Activated T-helper 17 cell treated with anti-CD3 and anti-CD28 coated beads, Interleukin-2, amount 50 U/mL, for 72 hours (primary cell): ENCODE measurements at regions not wholly inside any gene's neighbourhood (a gene's known extent, or its start where the extent isn't known, plus 50 kb on each side); places are given as distances from the start of the nearest gene placed in this dataset.

Experiments
- ATAC-seq: fragments of 150-1000 bp; cut with Tn5 transposase; replicated peaks from 2 replicates; pipeline ENCODE4 v1.10.0; 2021; ENCODE audit warnings: mild to moderate bottlenecking, moderate library complexity
- H3K27ac Mint-ChIP-seq: one replicate; pipeline ENCODE4 v1.8.0; 2022; ENCODE audit warnings: mixed read lengths
- H3K27me3 Mint-ChIP-seq: one replicate; pipeline ENCODE4 v1.8.0; 2022; ENCODE audit warnings: mixed read lengths
- H3K36me3 Mint-ChIP-seq: one replicate; pipeline ENCODE4 v1.8.0; 2022; ENCODE audit warnings: low read depth, mild to moderate bottlenecking, mixed read lengths
- H3K4me1 Mint-ChIP-seq: one replicate; pipeline ENCODE4 v1.8.0; 2022; ENCODE audit warnings: mixed read lengths
- H3K4me3 Mint-ChIP-seq: one replicate; pipeline ENCODE4 v1.8.0; 2022; ENCODE audit warnings: mild to moderate bottlenecking, mixed read lengths
- H3K9me3 Mint-ChIP-seq: one replicate; pipeline ENCODE4 v1.8.0; 2022; ENCODE audit warnings: mixed read lengths

DNA sequence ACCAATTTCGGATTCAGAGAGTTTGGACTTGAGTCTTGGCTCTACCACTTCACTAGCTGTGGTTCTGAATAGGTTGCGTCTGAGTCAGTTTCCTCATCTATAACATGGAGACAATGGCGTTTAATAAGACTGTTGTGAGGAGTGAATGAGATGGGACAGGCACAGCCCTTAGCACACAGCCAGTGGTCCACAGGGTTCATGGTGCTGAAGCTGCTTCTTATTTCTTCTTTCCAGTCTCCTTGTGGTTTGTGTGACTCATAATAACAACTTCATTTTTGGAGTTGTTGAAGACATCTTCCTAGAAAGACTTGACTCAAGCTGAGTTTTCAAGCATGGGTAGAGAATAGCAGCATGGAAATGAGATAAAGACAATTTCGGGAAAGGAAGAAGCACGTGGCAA lies 172.6 kb upstream of the PPP2R2B start:
- no peak overlapping the region for H3K4me3 Mint-ChIP-seq
- H3K9me3 Mint-ChIP-seq, result no peaks in the 10 kb centered on the region
- ATAC-seq, result peak; percentile 26
- H3K36me3 Mint-ChIP-seq, result no peaks in the 10 kb centered on the region
- H3K27ac Mint-ChIP-seq, result no peak overlapping the region
- peaks cover 27% of the 10 kb centered on the region for H3K27me3 Mint-ChIP-seq
- H3K4me1 Mint-ChIP-seq, result no peaks in the 10 kb centered on the region

DNA sequence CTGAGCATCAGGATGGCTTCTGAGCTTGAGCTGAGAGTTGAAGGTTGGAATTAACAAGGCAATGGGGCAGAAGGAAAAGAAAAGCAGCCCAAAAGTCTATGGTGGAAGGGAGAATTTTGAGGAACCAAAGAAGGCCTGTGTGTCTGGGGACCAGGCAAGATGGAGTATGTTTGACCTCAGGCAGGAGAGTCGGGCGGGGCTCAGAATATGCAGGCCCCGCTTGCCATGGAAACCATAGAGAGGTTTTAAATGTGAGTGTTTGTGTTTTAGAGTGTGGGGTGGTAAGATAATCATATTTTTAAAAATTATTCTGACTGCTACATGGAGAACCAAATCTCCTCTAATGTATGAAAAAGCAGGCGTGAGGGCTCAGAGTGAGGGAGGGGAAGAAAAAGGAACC lies 174.0 kb upstream of the PPP2R2B start:
- H3K36me3 Mint-ChIP-seq, result no peaks in the 10 kb centered on the region
- H3K27me3 Mint-ChIP-seq, result peaks cover 31% of the 10 kb centered on the region
- no peak overlapping the region for H3K27ac Mint-ChIP-seq
- ATAC-seq, result no peak
- H3K9me3 Mint-ChIP-seq, result no peaks in the 10 kb centered on the region
- H3K4me1 Mint-ChIP-seq, result no peaks in the 10 kb centered on the region
- no peak overlapping the region for H3K4me3 Mint-ChIP-seq

DNA sequence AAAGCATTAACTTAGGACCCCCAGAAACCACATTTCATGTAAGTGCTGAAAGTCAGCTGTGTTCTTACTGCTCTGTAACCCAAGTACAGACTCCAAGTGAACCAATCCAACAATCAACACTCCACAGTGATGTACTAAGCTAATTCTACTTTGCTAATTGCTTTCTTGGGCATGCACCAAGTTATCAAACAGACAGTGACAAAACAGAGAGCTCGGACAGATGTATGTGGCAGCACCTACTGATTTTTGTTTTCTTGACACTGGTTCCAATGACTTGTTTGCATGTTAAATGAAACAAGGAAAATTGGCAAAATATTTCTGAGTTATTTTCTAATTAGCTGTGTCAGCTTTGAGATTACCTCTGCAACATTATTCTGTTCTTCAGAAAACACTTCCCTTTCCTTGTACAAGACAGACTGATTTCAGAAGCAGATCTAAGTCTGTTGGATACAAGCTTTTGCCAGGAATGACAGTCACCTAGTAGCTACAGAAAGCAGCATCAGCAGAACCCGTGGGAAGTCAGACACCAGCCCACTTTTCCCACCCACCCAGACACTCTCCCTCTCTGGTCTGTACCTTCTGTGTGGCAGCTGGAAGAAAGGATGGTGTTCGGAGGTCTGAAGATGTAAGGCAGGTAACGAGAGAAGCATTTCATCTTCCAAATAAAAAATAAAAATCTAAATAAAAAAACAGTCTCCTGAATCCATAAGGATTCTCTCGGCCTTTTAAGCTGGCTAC lies 176.7 kb upstream of the PPP2R2B start:
- no peaks in the 10 kb centered on the region for H3K9me3 Mint-ChIP-seq
- no peak for ATAC-seq
- no peaks in the 10 kb centered on the region for H3K36me3 Mint-ChIP-seq
- H3K27ac Mint-ChIP-seq, result no peak overlapping the region
- peaks cover 16% of the 10 kb centered on the region for H3K27me3 Mint-ChIP-seq
- H3K4me3 Mint-ChIP-seq, result no peak overlapping the region
- H3K4me1 Mint-ChIP-seq, result no peaks in the 10 kb centered on the region

DNA sequence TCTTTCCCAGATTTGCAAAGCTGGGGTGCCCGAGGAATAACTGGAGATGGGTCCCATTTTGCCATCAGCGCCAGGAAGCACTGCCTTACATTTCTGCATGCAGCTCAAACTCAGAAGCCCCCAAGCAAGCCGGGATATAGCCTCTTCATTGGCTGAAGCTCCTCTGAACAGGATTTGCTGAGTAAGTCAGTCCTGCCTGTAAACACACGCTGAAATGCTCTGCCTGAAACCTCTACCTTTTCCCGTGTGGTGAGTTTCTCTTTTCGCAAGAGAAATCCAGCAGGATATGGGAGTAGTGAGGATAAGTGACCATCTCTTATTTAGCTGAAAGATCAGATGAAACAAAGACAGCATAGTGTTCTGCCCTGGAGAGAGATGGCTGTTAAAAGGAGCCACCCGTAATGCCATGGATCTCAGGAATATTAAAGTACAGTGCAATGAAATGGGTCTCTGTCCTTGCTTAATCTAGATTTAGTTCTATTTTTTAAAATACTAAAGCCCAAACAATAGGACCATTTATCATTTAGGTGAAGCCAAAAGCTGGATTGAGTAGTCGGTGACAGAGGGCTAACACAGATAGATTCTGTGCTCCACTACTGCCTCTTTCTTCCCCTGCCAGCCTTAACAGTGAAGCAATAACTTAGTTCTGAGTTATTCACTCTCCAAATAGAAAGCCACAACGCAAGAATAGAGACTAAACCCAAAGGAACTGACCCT lies 177.5 kb upstream of the PPP2R2B start:
- ATAC-seq, result no peak
- Mint-ChIP-seq H3K27me3 (peaks cover 16% of the 10 kb centered on the region), H3K4me3 (no peak overlapping the region), H3K27ac (no peak overlapping the region), H3K36me3 (no peaks in the 10 kb centered on the region), H3K4me1 (no peaks in the 10 kb centered on the region), H3K9me3 (no peaks in the 10 kb centered on the region)

DNA sequence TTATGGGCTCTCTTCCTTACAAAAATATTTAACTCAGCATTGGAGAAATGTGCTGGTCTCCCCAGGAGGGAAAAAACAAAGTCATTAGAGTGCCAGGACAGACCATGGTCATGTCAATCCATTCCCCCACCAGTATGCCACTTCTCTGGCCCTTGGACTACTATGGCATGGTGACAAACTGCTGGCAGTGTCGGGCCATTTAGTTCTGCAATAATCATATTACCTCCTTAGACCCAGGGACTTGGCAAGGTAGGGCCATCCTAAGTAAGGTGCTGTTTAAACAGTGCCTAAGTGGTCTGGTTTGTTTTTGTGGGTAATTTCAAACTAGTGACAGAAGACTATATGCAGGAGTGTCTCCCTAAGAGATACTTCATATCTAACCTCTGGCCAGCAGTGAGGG lies 177.8 kb upstream of the STK32A start:
- Mint-ChIP-seq H3K4me1 (no peaks in the 10 kb centered on the region), H3K27ac (no peak overlapping the region), H3K36me3 (no peaks in the 10 kb centered on the region), H3K9me3 (no peaks in the 10 kb centered on the region), H3K27me3 (peaks cover 16% of the 10 kb centered on the region), H3K4me3 (no peak overlapping the region)
- ATAC-seq, result no peak

DNA sequence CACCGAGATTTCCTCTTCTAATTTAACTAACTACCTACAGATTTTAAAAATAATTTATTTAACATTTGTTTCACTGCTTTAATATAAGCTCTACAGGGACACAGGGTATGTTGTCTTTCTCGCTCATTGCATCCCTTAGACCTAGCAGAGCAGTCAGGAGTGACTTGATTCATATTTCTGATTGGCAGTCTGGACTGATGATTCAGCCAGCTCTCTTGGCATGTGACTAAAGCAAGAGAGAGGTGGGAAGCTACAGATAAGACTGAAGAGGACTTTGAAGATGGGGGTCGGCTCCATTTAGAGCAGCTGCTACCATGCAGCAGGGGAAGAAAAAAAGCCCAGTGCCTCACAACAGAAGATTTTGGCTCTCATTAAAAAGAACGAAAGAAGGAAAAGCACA lies 173.4 kb upstream of the STK32A start:
- Mint-ChIP-seq H3K27ac (no peak overlapping the region), H3K9me3 (no peaks in the 10 kb centered on the region), H3K4me1 (peaks cover 10% of the 10 kb centered on the region), H3K36me3 (no peaks in the 10 kb centered on the region), H3K4me3 (no peak overlapping the region), H3K27me3 (peaks cover 2% of the 10 kb centered on the region)
- ATAC-seq, result no peak

DNA sequence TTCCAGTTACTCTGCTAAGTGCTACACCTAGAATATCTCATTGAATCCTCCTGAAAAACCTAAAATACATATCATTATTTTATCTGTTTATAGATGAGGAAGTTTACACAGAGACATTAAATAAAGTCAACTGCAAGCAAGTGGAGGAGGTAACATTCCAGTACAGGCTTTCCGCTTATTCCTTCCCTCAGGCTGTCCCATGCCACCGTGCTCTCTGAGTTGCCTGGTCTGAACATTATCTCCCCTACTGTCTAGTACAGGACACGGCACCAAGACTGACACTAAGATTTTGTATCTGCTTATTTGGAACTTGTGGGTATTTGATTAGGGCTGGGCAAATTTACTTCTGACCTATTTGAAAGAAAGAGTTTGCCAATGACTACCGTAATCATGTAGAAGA lies 172.4 kb upstream of the STK32A start:
- Mint-ChIP-seq H3K27me3 (no peaks in the 10 kb centered on the region), H3K4me3 (no peak overlapping the region), H3K36me3 (no peaks in the 10 kb centered on the region), H3K27ac (no peak overlapping the region), H3K4me1 (peaks cover 10% of the 10 kb centered on the region), H3K9me3 (no peaks in the 10 kb centered on the region)
- no peak for ATAC-seq

DNA sequence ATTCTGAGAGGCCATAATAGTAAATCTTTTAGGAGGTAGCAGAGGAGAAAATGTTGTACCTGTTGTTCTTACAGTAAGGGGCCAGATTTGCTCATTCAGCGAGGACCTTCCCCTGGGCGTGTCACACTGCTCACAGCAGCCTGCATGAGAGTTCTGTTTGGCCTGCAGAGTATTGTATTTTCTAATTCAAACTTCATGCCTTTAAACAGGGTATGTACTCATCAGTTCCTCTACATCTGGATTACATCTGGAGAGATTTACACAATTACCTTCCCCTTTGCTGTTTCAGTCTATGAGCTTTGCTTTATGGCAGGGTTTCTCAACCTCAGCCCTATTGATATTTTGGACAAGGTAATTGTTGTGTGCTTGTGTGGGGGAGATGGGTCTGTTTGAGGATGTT lies 170.9 kb upstream of the STK32A start:
- no peaks in the 10 kb centered on the region for H3K9me3 Mint-ChIP-seq
- no peak overlapping the region for H3K27ac Mint-ChIP-seq
- ATAC-seq, result no peak
- H3K36me3 Mint-ChIP-seq, result no peaks in the 10 kb centered on the region
- H3K4me3 Mint-ChIP-seq, result no peak overlapping the region
- H3K27me3 Mint-ChIP-seq, result no peaks in the 10 kb centered on the region
- peaks cover 10% of the 10 kb centered on the region for H3K4me1 Mint-ChIP-seq

DNA sequence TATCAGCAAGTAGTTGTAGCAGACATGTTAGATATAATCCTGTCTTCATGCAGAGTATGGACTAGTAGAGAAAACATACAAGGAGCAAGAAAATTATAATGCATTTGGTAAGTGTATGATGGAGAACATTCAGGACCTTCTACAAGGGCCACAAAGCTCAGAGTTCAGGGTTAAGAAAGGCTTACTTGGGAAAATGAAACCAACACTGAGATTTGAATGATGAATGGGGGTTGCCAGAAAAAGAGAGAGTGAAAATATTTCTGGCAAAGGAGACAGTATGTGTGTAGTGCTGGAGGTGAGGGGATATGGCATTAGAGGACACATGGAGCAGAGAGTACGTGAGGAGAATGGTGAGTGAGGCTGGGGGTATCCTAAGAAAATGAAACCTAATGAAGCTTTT lies 169.8 kb upstream of the STK32A start:
- Mint-ChIP-seq H3K27ac (no peak overlapping the region), H3K4me3 (peak overlapping the region; percentile 13), H3K4me1 (peaks cover 10% of the 10 kb centered on the region), H3K36me3 (no peaks in the 10 kb centered on the region), H3K27me3 (no peaks in the 10 kb centered on the region), H3K9me3 (no peaks in the 10 kb centered on the region)
- ATAC-seq, result peak; percentile 47

DNA sequence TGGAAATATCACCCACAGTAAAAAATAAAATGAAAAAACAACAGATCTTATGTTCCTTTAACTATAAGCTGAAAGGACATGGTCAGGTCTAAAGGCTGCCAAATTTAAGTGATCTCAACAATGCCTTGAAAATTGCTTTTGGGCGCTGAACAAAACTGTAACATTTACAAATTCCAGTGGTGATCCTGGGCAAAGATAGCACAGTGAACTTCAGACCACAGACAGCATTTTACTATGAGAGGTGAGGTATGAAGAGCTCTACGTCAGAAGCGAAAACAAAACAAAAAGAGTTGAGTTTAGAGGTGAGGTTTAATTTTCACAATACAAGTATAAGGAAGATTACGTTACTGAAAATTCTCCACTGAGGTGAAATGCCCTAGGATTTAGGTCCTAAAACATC lies 165.8 kb upstream of the STK32A start:
- Mint-ChIP-seq H3K9me3 (no peaks in the 10 kb centered on the region), H3K4me3 (no peak overlapping the region), H3K4me1 (peaks cover 10% of the 10 kb centered on the region), H3K27ac (no peak overlapping the region), H3K36me3 (no peaks in the 10 kb centered on the region), H3K27me3 (peaks cover 15% of the 10 kb centered on the region)
- ATAC-seq, result no peak

DNA sequence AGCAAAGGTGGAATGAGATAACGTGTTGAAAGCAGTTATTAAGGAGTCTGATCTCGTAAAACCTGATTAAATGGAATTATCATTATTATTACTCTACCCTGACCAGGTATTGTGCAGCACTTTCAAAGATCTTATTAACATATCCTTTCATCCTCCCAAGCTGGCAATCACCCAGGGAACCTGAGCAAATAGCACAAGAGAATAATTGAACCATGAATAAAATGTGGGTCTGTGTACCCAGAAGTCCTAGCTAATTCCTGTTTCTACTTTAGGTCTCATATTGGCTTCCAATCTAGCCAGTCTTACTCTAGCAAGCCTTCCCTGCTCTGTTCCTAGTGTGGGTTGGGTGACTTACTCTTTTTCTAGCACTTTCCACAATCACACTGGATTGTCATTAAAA lies 162.2 kb upstream of the STK32A start:
- H3K4me3 Mint-ChIP-seq, result no peak overlapping the region
- H3K36me3 Mint-ChIP-seq, result no peaks in the 10 kb centered on the region
- no peak for ATAC-seq
- H3K27me3 Mint-ChIP-seq, result peaks cover 15% of the 10 kb centered on the region
- H3K9me3 Mint-ChIP-seq, result no peaks in the 10 kb centered on the region
- H3K27ac Mint-ChIP-seq, result no peak overlapping the region
- H3K4me1 Mint-ChIP-seq, result no peaks in the 10 kb centered on the region

DNA sequence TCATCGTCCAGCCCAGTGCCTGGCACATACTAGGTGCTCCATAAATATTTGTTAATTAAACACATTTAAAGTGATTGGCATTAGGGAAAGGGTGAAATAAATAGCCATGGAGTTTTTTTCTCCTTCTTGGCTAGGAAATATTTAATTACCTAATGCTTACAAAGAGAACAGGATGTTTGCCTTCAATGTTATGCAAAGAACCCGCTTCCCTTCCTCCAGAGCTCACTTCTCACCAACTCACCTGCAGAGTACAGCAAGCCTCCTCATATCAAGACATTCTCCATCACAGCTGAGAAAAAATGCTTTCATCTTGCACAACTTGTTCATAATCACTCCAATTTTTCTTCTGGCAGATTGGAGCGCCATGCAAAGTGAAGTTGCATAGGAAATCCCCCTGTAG lies 161.7 kb upstream of the STK32A start:
- no peaks in the 10 kb centered on the region for H3K4me1 Mint-ChIP-seq
- no peak overlapping the region for H3K27ac Mint-ChIP-seq
- H3K36me3 Mint-ChIP-seq, result no peaks in the 10 kb centered on the region
- H3K27me3 Mint-ChIP-seq, result peaks cover 15% of the 10 kb centered on the region
- H3K9me3 Mint-ChIP-seq, result no peaks in the 10 kb centered on the region
- H3K4me3 Mint-ChIP-seq, result no peak overlapping the region
- no peak for ATAC-seq

DNA sequence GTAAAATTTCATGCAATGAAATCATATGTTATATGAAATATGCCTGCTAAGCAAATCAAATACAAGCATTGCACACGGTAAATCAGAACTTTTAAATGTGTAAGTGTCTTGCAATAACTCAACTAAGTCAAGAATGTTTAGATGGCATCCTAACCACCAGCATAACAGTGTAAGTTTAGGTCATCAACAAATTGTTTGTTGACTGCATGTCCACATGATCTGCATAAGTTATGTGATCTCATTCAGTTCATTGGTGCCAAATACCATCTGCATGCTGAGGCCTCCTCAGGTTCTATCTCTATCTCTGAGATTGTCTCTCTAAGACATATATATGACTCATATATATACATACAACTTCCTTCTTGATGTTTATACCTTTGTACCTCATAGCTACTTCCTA lies 159.6 kb upstream of the STK32A start:
- H3K36me3 Mint-ChIP-seq, result no peaks in the 10 kb centered on the region
- no peak overlapping the region for H3K27ac Mint-ChIP-seq
- no peak for ATAC-seq
- H3K4me1 Mint-ChIP-seq, result no peaks in the 10 kb centered on the region
- peaks cover 15% of the 10 kb centered on the region for H3K27me3 Mint-ChIP-seq
- no peaks in the 10 kb centered on the region for H3K9me3 Mint-ChIP-seq
- H3K4me3 Mint-ChIP-seq, result no peak overlapping the region

DNA sequence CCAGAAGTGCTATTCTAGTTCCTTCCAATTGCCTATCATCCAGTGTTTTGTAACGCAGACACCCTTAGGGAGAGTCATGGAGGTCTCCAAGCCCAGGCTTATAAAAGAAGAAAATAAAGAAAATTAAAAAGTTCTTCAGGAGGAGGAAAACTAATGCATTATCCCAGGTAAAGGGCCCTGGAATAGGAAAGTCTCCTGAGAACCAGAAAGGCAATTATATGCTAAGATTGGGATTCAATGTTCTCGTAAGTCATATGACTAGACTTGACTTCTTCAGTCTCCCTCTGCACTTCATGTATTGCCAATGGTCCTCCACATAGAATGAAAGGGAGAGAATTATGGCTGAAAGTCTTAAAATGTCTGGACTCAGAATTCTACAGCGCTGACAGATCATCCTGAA lies 154.4 kb upstream of the STK32A start:
- ATAC-seq, result no peak
- no peak overlapping the region for H3K4me3 Mint-ChIP-seq
- no peaks in the 10 kb centered on the region for H3K4me1 Mint-ChIP-seq
- no peaks in the 10 kb centered on the region for H3K27me3 Mint-ChIP-seq
- H3K27ac Mint-ChIP-seq, result no peak overlapping the region
- no peaks in the 10 kb centered on the region for H3K36me3 Mint-ChIP-seq
- H3K9me3 Mint-ChIP-seq, result no peaks in the 10 kb centered on the region

DNA sequence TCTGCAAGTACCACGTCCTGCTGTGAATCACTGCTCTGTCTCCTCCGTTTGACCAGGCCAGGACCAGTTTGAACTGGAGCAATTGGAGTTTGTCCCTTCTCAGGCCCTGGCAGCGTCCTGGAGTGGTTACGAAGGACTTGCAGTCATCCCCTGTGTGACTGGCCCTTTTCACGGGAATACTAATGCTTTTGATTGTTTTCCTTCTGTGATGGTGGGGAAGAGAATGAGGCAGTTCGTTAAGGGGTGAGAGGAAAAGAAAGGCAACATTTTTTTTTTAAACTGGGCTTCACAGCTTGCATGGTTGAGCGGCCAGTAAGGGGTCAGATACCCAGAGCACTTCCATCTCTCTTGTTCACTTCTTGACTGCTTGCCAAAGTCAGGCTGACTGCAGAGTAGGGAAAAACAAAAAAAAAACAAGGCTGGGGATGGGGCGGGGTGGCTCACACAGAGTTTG lies 153.5 kb upstream of the STK32A start:
- Mint-ChIP-seq H3K9me3 (no peaks in the 10 kb centered on the region), H3K4me1 (no peaks in the 10 kb centered on the region), H3K4me3 (no peak overlapping the region), H3K27me3 (no peaks in the 10 kb centered on the region), H3K27ac (no peak overlapping the region), H3K36me3 (no peaks in the 10 kb centered on the region)
- ATAC-seq, result no peak
